Sigmoid colon (tissue), 4 donors: ENCODE measurements at regions not wholly inside any gene's neighbourhood (a gene's known extent, or its start where the extent isn't known, plus 50 kb on each side); places are given as distances from the start of the nearest gene placed in this dataset.

ENCODE experiments used
- CTCF ChIP-seq, 4 experiments: fragments of 450-650 bp in 3 of 4; fragments of 200-600 bp in 1 of 4; IDR thresholded peaks; one replicate each; pipeline ENCODE4 v1.5.1; 2016 to 2019; ENCODE audit warnings: antibody characterized with exemption in 4 of 4, mild to moderate bottlenecking in 3 of 4, moderate library complexity in 2 of 4
- POLR2AphosphoS5 ChIP-seq, 4 donors: sonication (generic); formaldehyde crosslinking; IDR thresholded peaks; one replicate each; pipeline ENCODE4 v1.6.1; 2017; ENCODE audit warnings: antibody characterized with exemption in 4 of 4

GRCh38 chr6:109282756-109283155 lies 99.5 kb downstream of the CD164 start:
- TF ChIP-seq CTCF (IDR thresholded peaks at IDR 0.05) (no peak), POLR2AphosphoS5 (IDR thresholded peaks at IDR 0.05) (no peak)
